ENCODE measurements at regions not wholly inside any gene's neighbourhood (a gene's known extent, or its start where the extent isn't known, plus 50 kb on each side); places are given as distances from the start of the nearest gene placed in this dataset.

DNA sequence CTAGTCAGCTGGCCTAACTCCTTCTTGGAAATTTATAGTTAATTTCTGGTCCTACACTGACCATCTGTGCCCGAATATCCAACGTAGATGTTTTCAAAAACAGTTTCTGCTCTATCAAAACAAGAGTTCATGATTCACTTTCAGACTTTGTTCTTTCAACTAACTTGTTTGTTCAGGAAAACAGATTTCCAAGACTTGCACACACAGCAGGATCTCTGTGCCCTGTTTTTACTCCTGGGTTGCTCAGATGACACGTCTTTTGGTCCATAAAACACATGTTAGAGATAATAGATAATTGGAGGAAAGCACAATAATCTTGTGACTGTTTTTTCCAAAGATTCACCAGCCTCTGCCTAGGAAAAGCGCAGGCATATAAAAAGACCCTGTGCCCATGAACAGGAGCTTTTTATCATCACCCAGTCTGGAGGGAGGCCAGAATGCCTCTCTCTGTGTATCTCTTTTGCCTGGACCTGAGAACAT is 218.0 kb downstream of the IRS2 start:
- in situ Hi-C loops (cut with MboI; ENCODE audit: low sequenced_read_pairs) = no loop called here

More for the DNA sequence above, 218.0 kb downstream of the IRS2 start:
- Histone ChIP-seq H3K79me1 (ENCODE audit: low read depth in 1 of 2, low read length in 2 of 2) (no peaks in the 10 kb centered on the region), H2AFZ (replicated peaks; ENCODE audit: low read length, poor library complexity) (no peak overlapping the region), H3K14ac (replicated peaks; ENCODE audit: low read depth, low read length) (no peak overlapping the region), H4K8ac (ENCODE audit: low read depth in 2 of 2, low read length in 2 of 2) (no peak overlapping the region), H3K18ac (ENCODE audit: low read depth, low read length) (no peak overlapping the region), H3K9ac (ENCODE audit: low read depth, low read length) (no peak overlapping the region), H2BK120ac (ENCODE audit: low read depth, low read length) (no peak overlapping the region), H3K27ac (ENCODE audit: insufficient read depth, low read length) (no peak overlapping the region), H4K5ac (ENCODE audit: low read depth, low read length) (no peak overlapping the region), H3K4me3 (ENCODE audit: insufficient read depth, low read depth, low read length) (no peak overlapping the region), H4K20me1 (ENCODE audit: insufficient read depth, low read length) (no peaks in the 10 kb centered on the region), H3K4me1 (ENCODE audit: control insufficient read depth, insufficient read depth, low read length) (no peaks in the 10 kb centered on the region), H3K4ac (ENCODE audit: low read depth, low read length) (no peak overlapping the region), H3K27me3 (ENCODE audit: control insufficient read depth, insufficient read depth, low read length) (peaks cover 8% of the 10 kb centered on the region), H4K91ac (ENCODE audit: insufficient read depth, low read depth, low read length) (no peak overlapping the region), H3K9me1 (ENCODE audit: insufficient read depth, low read length) (no peaks in the 10 kb centered on the region), H2BK15ac (ENCODE audit: low read depth, low read length) (no peak overlapping the region), H3K23ac (ENCODE audit: low read depth, low read length) (no peak overlapping the region), H3K36me3 (ENCODE audit: control insufficient read depth, insufficient read depth, low read length) (no peaks in the 10 kb centered on the region), H2BK5ac (ENCODE audit: low read depth, low read length, poor library complexity, severe bottlenecking) (no peak overlapping the region), H3K9me3 (ENCODE audit: control insufficient read depth, insufficient read depth, low read length) (no peaks in the 10 kb centered on the region), H2BK20ac (ENCODE audit: low read depth, low read length) (no peak overlapping the region), H2AK5ac (ENCODE audit: low read depth, low read length) (no peak overlapping the region), H2AK9ac (replicated peaks; ENCODE audit: low read depth, low read length, poor library complexity) (no peak overlapping the region), H3K4me2 (ENCODE audit: low read depth, low read length) (no peak overlapping the region), H3K56ac (ENCODE audit: extremely low read depth, insufficient read depth, low read length) (no peak overlapping the region)
- dilution Hi-C loops (cut with HindIII; ENCODE audit: low sequenced_read_pairs, unreplicated experiment) (no loop called here), intact Hi-C loops (cut with micrococcal nuclease) (loop anchor here (5.0 kb wide), 2 partner anchors 421 to 606 kb away; no protein-coding TSS in a partner anchor)
- 6% methylated on average over 2 of the region's 4 CpGs; no CpG with 5 or more reads in 1 of the 2 experiments for WGBS, 2 experiments (ENCODE audit: extremely low coverage in 2 of 2, insufficient read length in 1 of 2)
- no TSS peak for BruUV-seq (replicated peaks)
- ChIA-PET POLR2A (ENCODE audit: unreplicated experiment) (no interaction called here), CTCF (interaction anchor here (1.2 kb wide), 1 partner anchor 11 kb away, joined by 4 read pairs; no protein-coding TSS in a partner anchor)
- no peak for TF ChIP-seq POLR2A (IDR thresholded peaks at IDR 0.05; ENCODE audit: low read depth, low read length)
- TF ChIP-seq CEBPB (IDR thresholded peaks at IDR 0.05; ENCODE audit: low read depth, low read length) = no peak
- TF ChIP-seq RAD21 (IDR thresholded peaks at IDR 0.05; ENCODE audit: low read length) = no peak
- TF ChIP-seq MXI1 (IDR thresholded peaks at IDR 0.05; ENCODE audit: borderline replicate concordance, low read depth, low read length) = no peak
- TF ChIP-seq FOS (IDR thresholded peaks at IDR 0.05; ENCODE audit: low read depth, low read length) = no peak
- no peak for TF ChIP-seq NFE2L2 (IDR thresholded peaks at IDR 0.05; ENCODE audit: low read depth, low read length)
- no peak for TF ChIP-seq RCOR1 (IDR thresholded peaks at IDR 0.05; ENCODE audit: insufficient replicate concordance, low read length)
- TF ChIP-seq MAZ (IDR thresholded peaks at IDR 0.05; ENCODE audit: borderline replicate concordance, low read depth, low read length) = no peak
- no peak for TF ChIP-seq RFX5 (IDR thresholded peaks at IDR 0.05; ENCODE audit: low read depth, low read length)
- TF ChIP-seq, protein P1, sequence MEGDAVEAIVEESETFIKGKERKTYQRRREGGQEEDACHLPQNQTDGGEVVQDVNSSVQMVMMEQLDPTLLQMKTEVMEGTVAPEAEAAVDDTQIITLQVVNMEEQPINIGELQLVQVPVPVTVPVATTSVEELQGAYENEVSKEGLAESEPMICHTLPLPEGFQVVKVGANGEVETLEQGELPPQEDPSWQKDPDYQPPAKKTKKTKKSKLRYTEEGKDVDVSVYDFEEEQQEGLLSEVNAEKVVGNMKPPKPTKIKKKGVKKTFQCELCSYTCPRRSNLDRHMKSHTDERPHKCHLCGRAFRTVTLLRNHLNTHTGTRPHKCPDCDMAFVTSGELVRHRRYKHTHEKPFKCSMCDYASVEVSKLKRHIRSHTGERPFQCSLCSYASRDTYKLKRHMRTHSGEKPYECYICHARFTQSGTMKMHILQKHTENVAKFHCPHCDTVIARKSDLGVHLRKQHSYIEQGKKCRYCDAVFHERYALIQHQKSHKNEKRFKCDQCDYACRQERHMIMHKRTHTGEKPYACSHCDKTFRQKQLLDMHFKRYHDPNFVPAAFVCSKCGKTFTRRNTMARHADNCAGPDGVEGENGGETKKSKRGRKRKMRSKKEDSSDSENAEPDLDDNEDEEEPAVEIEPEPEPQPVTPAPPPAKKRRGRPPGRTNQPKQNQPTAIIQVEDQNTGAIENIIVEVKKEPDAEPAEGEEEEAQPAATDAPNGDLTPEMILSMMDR (conservative IDR thresholded peaks at IDR 0.05; ENCODE audit: low read depth, low read length) = no peak
- no peak for TF ChIP-seq USF2 (IDR thresholded peaks at IDR 0.05; ENCODE audit: low read depth, low read length)
- TF ChIP-seq SMC3 (IDR thresholded peaks at IDR 0.05; ENCODE audit: low read depth, low read length) = no peak
- TF ChIP-seq, protein P2, sequence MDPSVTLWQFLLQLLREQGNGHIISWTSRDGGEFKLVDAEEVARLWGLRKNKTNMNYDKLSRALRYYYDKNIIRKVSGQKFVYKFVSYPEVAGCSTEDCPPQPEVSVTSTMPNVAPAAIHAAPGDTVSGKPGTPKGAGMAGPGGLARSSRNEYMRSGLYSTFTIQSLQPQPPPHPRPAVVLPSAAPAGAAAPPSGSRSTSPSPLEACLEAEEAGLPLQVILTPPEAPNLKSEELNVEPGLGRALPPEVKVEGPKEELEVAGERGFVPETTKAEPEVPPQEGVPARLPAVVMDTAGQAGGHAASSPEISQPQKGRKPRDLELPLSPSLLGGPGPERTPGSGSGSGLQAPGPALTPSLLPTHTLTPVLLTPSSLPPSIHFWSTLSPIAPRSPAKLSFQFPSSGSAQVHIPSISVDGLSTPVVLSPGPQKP (IDR thresholded peaks at IDR 0.05; ENCODE audit: borderline replicate concordance, low read depth, low read length) = no peak
- TF ChIP-seq BHLHE40 (IDR thresholded peaks at IDR 0.05; ENCODE audit: low read depth, low read length) = no peak
- no peak for TF ChIP-seq MAFK (IDR thresholded peaks at IDR 0.05; ENCODE audit: low read depth, low read length)
- TF ChIP-seq CHD1 (IDR thresholded peaks at IDR 0.05; ENCODE audit: low read depth, low read length) = no peak
- ATAC-seq (ENCODE audit: low read depth) = no peak
- no peak for DNase-seq

All from IMR-90 (cell line).